ENCODE measurements at regions not wholly inside any gene's neighbourhood (a gene's known extent, or its start where the extent isn't known, plus 50 kb on each side); places are given as distances from the start of the nearest gene placed in this dataset.
A peak's percentile ranks its signal among the peaks of the same experiment; 100 is the strongest.

- TF ChIP-seq CTCF (IDR thresholded peaks at IDR 0.05), result no peak
- ATAC-seq (ENCODE audit: low FRiP score), result no peak
- DNase-seq (ENCODE audit: low spot score), result no peak
Observed at GRCh38 chr13:103326326-103326725, 260.1 kb upstream of the SLC10A2 start.

- DNase-seq (ENCODE audit: low spot score), result no peak
- no peak for ATAC-seq (ENCODE audit: low FRiP score)
- TF ChIP-seq CTCF (IDR thresholded peaks at IDR 0.05), result no peak
Observed at GRCh38 chr13:103325672-103326071, 259.5 kb upstream of the SLC10A2 start.

GRCh38 chr13:103324641-103325040 lies 258.4 kb upstream of the SLC10A2 start:
- no peak for DNase-seq (ENCODE audit: low spot score)
- TF ChIP-seq CTCF (IDR thresholded peaks at IDR 0.05), result no peak
- no peak for ATAC-seq (ENCODE audit: low FRiP score)

- DNase-seq (ENCODE audit: low spot score) (no peak), ATAC-seq (ENCODE audit: low FRiP score) (no peak)
- no peak for TF ChIP-seq CTCF (IDR thresholded peaks at IDR 0.05)
Observed at GRCh38 chr13:103315711-103316110, 249.5 kb upstream of the SLC10A2 start.

GRCh38 chr13:103312467-103312866 lies 246.2 kb upstream of the SLC10A2 start:
- DNase-seq (ENCODE audit: low spot score) (no peak), ATAC-seq (ENCODE audit: low FRiP score) (peak; percentile 71)
- no peak for TF ChIP-seq CTCF (IDR thresholded peaks at IDR 0.05)

- no peak for TF ChIP-seq CTCF (IDR thresholded peaks at IDR 0.05)
- DNase-seq (ENCODE audit: low spot score) (no peak), ATAC-seq (ENCODE audit: low FRiP score) (no peak)
Observed at GRCh38 chr13:103308667-103309066, 242.4 kb upstream of the SLC10A2 start.

- TF ChIP-seq CTCF (IDR thresholded peaks at IDR 0.05), result no peak
- ATAC-seq (ENCODE audit: low FRiP score), result no peak
Observed at GRCh38 chr13:103306163-103306562, 239.9 kb upstream of the SLC10A2 start.

More at GRCh38 chr13:103306163-103306562, 239.9 kb upstream of the SLC10A2 start:
- no peak for DNase-seq (ENCODE audit: low spot score)

All from omental fat pad (tissue), 3 donors.